ENCODE measurements at regions not wholly inside any gene's neighbourhood (a gene's known extent, or its start where the extent isn't known, plus 50 kb on each side); places are given as distances from the start of the nearest gene placed in this dataset.

DNA sequence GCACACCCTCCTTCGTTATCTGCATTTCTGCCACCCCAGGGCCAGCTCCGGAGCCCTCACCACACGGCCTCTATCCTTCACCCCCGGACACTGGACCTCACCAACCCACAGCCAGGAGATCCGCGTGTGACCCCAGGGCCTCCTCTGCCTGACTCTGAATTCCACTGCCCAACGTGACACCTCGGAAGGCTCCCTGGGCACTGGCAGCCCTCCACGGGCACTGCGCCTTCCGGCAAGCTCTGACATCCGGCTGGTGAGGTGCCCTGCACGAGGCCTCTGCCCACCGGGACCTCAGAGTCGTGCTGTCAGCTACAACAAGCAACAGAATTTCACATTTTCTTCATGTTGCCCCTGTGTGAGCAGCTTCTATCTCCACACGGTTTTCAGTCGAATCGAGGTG is 148.3 kb downstream of the CRYBB2 start:
- TF ChIP-seq EZH2 (IDR thresholded peaks at IDR 0.05; ENCODE audit: insufficient read depth, poor library complexity, severe bottlenecking), result no peak
- TF ChIP-seq EZH2phosphoT487 (IDR thresholded peaks at IDR 0.05; ENCODE audit: insufficient read depth, low read depth), result no peak

Measured in GM23248 (cell line).